ENCODE measurements at regions not wholly inside any gene's neighbourhood (a gene's known extent, or its start where the extent isn't known, plus 50 kb on each side); places are given as distances from the start of the nearest gene placed in this dataset.
A peak's percentile ranks its signal among the peaks of the same experiment; 100 is the strongest.

DNA sequence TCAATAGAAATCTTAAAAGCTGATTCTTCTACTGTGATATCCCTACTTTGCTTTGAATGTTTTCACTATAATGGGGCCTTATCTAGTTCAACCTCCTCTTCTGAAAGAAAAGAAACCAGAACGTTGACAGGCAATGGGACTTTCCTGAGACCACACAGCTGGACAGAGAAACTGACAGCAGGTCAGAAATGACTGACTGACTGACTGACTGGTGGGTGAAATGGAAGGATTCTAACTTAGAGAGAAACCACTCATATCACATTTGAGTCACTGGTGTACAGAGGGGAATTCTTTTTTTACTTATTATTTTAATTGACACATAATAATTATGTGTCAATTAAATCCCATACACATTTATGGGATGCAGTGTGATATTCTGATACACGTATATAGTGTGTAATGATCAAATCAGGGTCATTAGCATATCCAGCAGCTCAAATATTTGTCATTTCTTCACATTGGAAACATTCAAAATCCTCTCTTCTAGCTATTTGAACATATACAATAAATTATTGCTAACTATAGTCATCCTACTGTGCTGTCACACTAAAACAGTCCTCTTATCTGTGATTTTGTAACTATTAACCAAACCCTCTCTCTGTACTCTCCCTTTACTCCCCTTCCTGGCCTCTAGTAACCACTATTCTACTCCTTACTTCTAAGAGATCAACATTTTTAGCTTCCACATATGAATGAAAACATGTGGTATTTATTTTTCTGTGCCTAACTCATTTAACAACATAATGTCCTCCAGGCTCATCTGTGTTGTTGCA is 64.8 kb upstream of the NRSN1 start:
- no peak overlapping the region for H3K4me3 Mint-ChIP-seq (ENCODE audit: unreplicated experiment)
- no peak overlapping the region for H3K27ac Mint-ChIP-seq (ENCODE audit: unreplicated experiment)
- no peak for TF ChIP-seq CTCF (IDR thresholded peaks at IDR 0.05; ENCODE audit: unreplicated experiment)
- H3K4me1 Mint-ChIP-seq (ENCODE audit: unreplicated experiment) = no peaks in the 10 kb centered on the region
- H3K9me3 Mint-ChIP-seq (ENCODE audit: unreplicated experiment) = no peaks in the 10 kb centered on the region
- DNase-seq (ENCODE audit: low spot score) = no peak
- no peaks in the 10 kb centered on the region for H3K27me3 Mint-ChIP-seq (ENCODE audit: unreplicated experiment)
- H3K36me3 Mint-ChIP-seq (ENCODE audit: low read depth, unreplicated experiment) = no peaks in the 10 kb centered on the region

GRCh38 chr6:24064106-24064505 is 61.9 kb upstream of the NRSN1 start:
- peak; percentile 58 for TF ChIP-seq CTCF (IDR thresholded peaks at IDR 0.05; ENCODE audit: unreplicated experiment)
- H3K27me3 Mint-ChIP-seq (ENCODE audit: unreplicated experiment) = no peaks in the 10 kb centered on the region
- peak; percentile 43 for DNase-seq (ENCODE audit: low spot score)
- H3K36me3 Mint-ChIP-seq (ENCODE audit: low read depth, unreplicated experiment) = no peaks in the 10 kb centered on the region
- no peak overlapping the region for H3K4me3 Mint-ChIP-seq (ENCODE audit: unreplicated experiment)
- H3K4me1 Mint-ChIP-seq (ENCODE audit: unreplicated experiment) = no peaks in the 10 kb centered on the region
- H3K9me3 Mint-ChIP-seq (ENCODE audit: unreplicated experiment) = no peaks in the 10 kb centered on the region
- H3K27ac Mint-ChIP-seq (ENCODE audit: unreplicated experiment) = no peak overlapping the region

DNA sequence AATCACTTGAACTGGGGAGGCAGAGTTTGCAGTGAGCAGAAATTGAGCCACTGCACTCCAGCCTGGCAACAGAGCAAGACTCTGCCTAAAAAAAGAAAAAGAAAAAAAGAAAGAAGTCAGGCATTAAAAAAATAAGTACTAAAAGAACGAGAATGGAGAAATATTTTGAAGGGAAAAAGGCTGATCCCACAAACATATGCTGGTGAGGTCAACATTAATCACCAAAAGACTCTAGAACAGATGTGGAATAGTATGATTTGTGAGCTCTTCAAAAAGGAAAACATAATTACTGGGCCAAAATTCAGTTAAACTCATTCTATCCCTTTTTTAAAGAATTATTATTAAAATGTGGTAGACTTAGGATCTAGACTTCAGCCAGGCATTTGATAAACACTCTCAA is 61.2 kb upstream of the NRSN1 start:
- H3K36me3 Mint-ChIP-seq (ENCODE audit: low read depth, unreplicated experiment) = no peaks in the 10 kb centered on the region
- no peaks in the 10 kb centered on the region for H3K9me3 Mint-ChIP-seq (ENCODE audit: unreplicated experiment)
- no peak overlapping the region for H3K27ac Mint-ChIP-seq (ENCODE audit: unreplicated experiment)
- no peaks in the 10 kb centered on the region for H3K4me1 Mint-ChIP-seq (ENCODE audit: unreplicated experiment)
- no peak for DNase-seq (ENCODE audit: low spot score)
- no peaks in the 10 kb centered on the region for H3K27me3 Mint-ChIP-seq (ENCODE audit: unreplicated experiment)
- no peak for TF ChIP-seq CTCF (IDR thresholded peaks at IDR 0.05; ENCODE audit: unreplicated experiment)
- H3K4me3 Mint-ChIP-seq (ENCODE audit: unreplicated experiment) = no peak overlapping the region

DNA sequence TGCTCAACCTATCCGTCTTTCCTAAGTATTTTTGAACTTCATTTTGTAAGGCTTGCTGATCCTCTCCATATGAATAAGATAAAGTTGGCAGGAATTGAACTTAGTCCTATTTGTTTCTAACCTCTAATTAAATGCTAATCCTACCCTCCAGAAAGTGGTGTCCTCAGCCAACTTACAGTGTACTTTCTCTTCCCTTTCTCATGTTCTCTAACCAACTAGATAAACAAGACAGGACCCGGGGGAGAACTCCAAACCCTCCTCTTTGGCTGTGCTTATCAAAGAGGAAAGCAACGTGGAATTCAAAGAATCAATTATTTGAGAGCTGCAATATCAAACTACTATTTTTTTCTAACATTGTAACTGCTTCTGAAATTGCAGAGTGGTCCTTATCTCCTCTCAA is 56.5 kb upstream of the NRSN1 start:
- no peak overlapping the region for H3K27ac Mint-ChIP-seq (ENCODE audit: unreplicated experiment)
- H3K4me1 Mint-ChIP-seq (ENCODE audit: unreplicated experiment) = no peaks in the 10 kb centered on the region
- H3K36me3 Mint-ChIP-seq (ENCODE audit: low read depth, unreplicated experiment) = no peaks in the 10 kb centered on the region
- TF ChIP-seq CTCF (IDR thresholded peaks at IDR 0.05; ENCODE audit: unreplicated experiment) = no peak
- no peaks in the 10 kb centered on the region for H3K27me3 Mint-ChIP-seq (ENCODE audit: unreplicated experiment)
- H3K4me3 Mint-ChIP-seq (ENCODE audit: unreplicated experiment) = no peak overlapping the region
- no peak for DNase-seq (ENCODE audit: low spot score)
- H3K9me3 Mint-ChIP-seq (ENCODE audit: unreplicated experiment) = no peaks in the 10 kb centered on the region

DNA sequence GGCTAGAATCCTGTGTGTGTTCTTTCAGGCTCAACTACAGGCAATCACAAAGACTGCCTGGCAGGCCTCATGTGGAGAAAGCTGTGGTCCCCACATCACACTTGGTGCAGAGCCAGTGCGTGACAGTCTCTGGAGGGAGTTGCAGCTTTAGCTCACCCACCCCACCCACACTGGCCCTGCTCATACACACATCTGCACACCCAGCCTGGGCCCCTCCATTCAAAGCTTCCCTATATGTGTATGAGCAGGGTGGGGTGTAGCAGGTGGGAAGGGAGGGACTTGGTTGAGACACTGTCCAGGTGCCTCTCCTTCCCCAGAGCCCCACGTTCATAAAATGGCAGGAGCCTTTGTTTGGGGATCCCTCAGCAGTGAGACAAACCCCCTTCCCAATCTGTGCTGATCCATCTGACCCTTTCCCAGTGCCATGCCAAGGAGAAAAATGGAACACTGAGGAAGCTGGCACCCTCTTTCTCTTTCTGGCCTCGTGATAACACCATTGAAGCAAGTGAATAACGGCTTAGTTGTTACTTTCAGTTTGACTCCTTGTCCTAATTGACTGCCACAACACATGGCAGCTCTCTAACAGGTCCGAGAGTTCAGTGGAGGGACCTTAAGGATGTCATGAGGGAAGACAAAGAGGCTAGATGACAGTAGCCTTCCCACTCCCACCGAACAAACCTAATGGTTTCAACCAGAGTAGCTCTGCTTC is 53.8 kb upstream of the NRSN1 start:
- Mint-ChIP-seq H3K27ac (ENCODE audit: unreplicated experiment) (no peak overlapping the region), H3K4me3 (ENCODE audit: unreplicated experiment) (no peak overlapping the region), H3K36me3 (ENCODE audit: low read depth, unreplicated experiment) (no peaks in the 10 kb centered on the region), H3K4me1 (ENCODE audit: unreplicated experiment) (no peaks in the 10 kb centered on the region), H3K9me3 (ENCODE audit: unreplicated experiment) (no peaks in the 10 kb centered on the region), H3K27me3 (ENCODE audit: unreplicated experiment) (peaks cover 1% of the 10 kb centered on the region)
- no peak for DNase-seq (ENCODE audit: low spot score)
- no peak for TF ChIP-seq CTCF (IDR thresholded peaks at IDR 0.05; ENCODE audit: unreplicated experiment)
